Neural crest cell (in vitro differentiated cells): ENCODE measurements at regions not wholly inside any gene's neighbourhood (a gene's known extent, or its start where the extent isn't known, plus 50 kb on each side); places are given as distances from the start of the nearest gene placed in this dataset.

Source experiments
- DNase-seq: peaks from one replicate; pipeline ENCODE4 v3.0.0; 2021; ENCODE audit warnings: low read depth, mixed read lengths, low spot score
- H3K27ac Mint-ChIP-seq: one replicate; pipeline ENCODE4 v1.8.0; 2021; ENCODE audit warnings: mild to moderate bottlenecking, mixed read lengths; ENCODE audit not compliant: unreplicated experiment
- H3K27me3 Mint-ChIP-seq: 2 replicates; pipeline ENCODE4 v1.8.0; 2021; ENCODE audit warnings: low read depth, mild to moderate bottlenecking, mixed read lengths
- H3K36me3 Mint-ChIP-seq: 2 replicates; pipeline ENCODE4 v1.8.0; 2021; ENCODE audit warnings: low read depth, mild to moderate bottlenecking, mixed read lengths
- H3K4me1 Mint-ChIP-seq: 2 replicates; pipeline ENCODE4 v1.8.0; 2021; ENCODE audit warnings: mixed read lengths
- H3K4me3 Mint-ChIP-seq: one replicate; pipeline ENCODE4 v1.8.0; 2021; ENCODE audit warnings: mild to moderate bottlenecking, mixed read lengths
- H3K9me3 Mint-ChIP-seq: 2 replicates; pipeline ENCODE4 v1.8.0; 2021; ENCODE audit warnings: mixed read lengths
- CTCF ChIP-seq: fragments of 200-600 bp; sonication (generic); conservative IDR thresholded peaks from 2 replicates; pipeline ENCODE4 v1.5.0; 2021; ENCODE audit warnings: antibody characterized with exemption, mild to moderate bottlenecking

- no peaks in the 10 kb centered on the region for H3K36me3 Mint-ChIP-seq
- H3K9me3 Mint-ChIP-seq = peaks cover 3% of the 10 kb centered on the region
- H3K27me3 Mint-ChIP-seq = no peaks in the 10 kb centered on the region
- H3K27ac Mint-ChIP-seq = no peak overlapping the region
- no peak overlapping the region for H3K4me3 Mint-ChIP-seq
- DNase-seq = no peak
- TF ChIP-seq CTCF = no peak
- peaks cover 19% of the 10 kb centered on the region for H3K4me1 Mint-ChIP-seq
These were observed 107.9 kb upstream of the PREP start for GRCh38 chr6:105510746-105511145.

- DNase-seq = peak; percentile 16
- Mint-ChIP-seq H3K36me3 (no peaks in the 10 kb centered on the region), H3K4me1 (peaks cover 15% of the 10 kb centered on the region), H3K4me3 (no peak overlapping the region), H3K9me3 (no peaks in the 10 kb centered on the region), H3K27me3 (no peaks in the 10 kb centered on the region), H3K27ac (no peak overlapping the region)
- peak; percentile 32 for TF ChIP-seq CTCF
These were observed 106.8 kb upstream of the PREP start for GRCh38 chr6:105509506-105510331.

- Mint-ChIP-seq H3K4me3 (no peak overlapping the region), H3K27me3 (no peaks in the 10 kb centered on the region), H3K4me1 (peaks cover 15% of the 10 kb centered on the region), H3K36me3 (no peaks in the 10 kb centered on the region), H3K9me3 (no peaks in the 10 kb centered on the region), H3K27ac (no peak overlapping the region)
- DNase-seq = no peak
- TF ChIP-seq CTCF = no peak
These were observed 104.9 kb upstream of the PREP start for GRCh38 chr6:105507811-105508210.

GRCh38 chr6:105504706-105505105 is 101.8 kb upstream of the PREP start:
- no peak for TF ChIP-seq CTCF
- DNase-seq = no peak
- Mint-ChIP-seq H3K36me3 (no peaks in the 10 kb centered on the region), H3K4me3 (no peak overlapping the region), H3K27ac (no peak overlapping the region), H3K27me3 (no peaks in the 10 kb centered on the region), H3K9me3 (no peaks in the 10 kb centered on the region), H3K4me1 (peaks cover 13% of the 10 kb centered on the region)

GRCh38 chr6:105503641-105504040 is 100.8 kb upstream of the PREP start:
- H3K27ac Mint-ChIP-seq = no peak overlapping the region
- no peak overlapping the region for H3K4me3 Mint-ChIP-seq
- no peak for DNase-seq
- peaks cover 10% of the 10 kb centered on the region for H3K4me1 Mint-ChIP-seq
- H3K27me3 Mint-ChIP-seq = no peaks in the 10 kb centered on the region
- H3K36me3 Mint-ChIP-seq = no peaks in the 10 kb centered on the region
- TF ChIP-seq CTCF = no peak
- no peaks in the 10 kb centered on the region for H3K9me3 Mint-ChIP-seq
